Memory B cell (primary cell): ENCODE measurements at regions not wholly inside any gene's neighbourhood (a gene's known extent, or its start where the extent isn't known, plus 50 kb on each side); places are given as distances from the start of the nearest gene placed in this dataset.

Source experiments
- ATAC-seq: fragments of 150-1000 bp; cut with Tn5 transposase; 2 replicates; pipeline ENCODE4 v1.10.0; 2021; ENCODE audit warnings: low read depth, mild to moderate bottlenecking, moderate library complexity
- DNase-seq, 2 donors: peaks; one replicate each; pipeline ENCODE4 v3.0.0; 2022; ENCODE audit warnings: low spot score in 2 of 2
- H3K27ac Mint-ChIP-seq: one replicate; pipeline ENCODE4 v1.8.0; 2022; ENCODE audit warnings: mild to moderate bottlenecking, moderate library complexity, mixed read lengths
- H3K27me3 Mint-ChIP-seq: one replicate; pipeline ENCODE4 v1.8.0; 2022; ENCODE audit warnings: mixed read lengths
- H3K36me3 Mint-ChIP-seq: one replicate; pipeline ENCODE4 v1.8.0; 2022; ENCODE audit warnings: mild to moderate bottlenecking, mixed read lengths
- H3K4me1 Mint-ChIP-seq: one replicate; pipeline ENCODE4 v1.8.0; 2022; ENCODE audit warnings: mixed read lengths
- H3K4me3 Mint-ChIP-seq: one replicate; pipeline ENCODE4 v1.8.0; 2022; ENCODE audit warnings: mild to moderate bottlenecking, moderate library complexity, mixed read lengths
- H3K9me3 Mint-ChIP-seq: one replicate; pipeline ENCODE4 v1.8.0; 2022; ENCODE audit warnings: mixed read lengths

- DNase-seq (no peak), ATAC-seq (no peak)
- no peak overlapping the region for H3K4me3 Mint-ChIP-seq
- H3K4me1 Mint-ChIP-seq: no peaks in the 10 kb centered on the region
- no peaks in the 10 kb centered on the region for H3K36me3 Mint-ChIP-seq
- no peak overlapping the region for H3K27ac Mint-ChIP-seq
- H3K9me3 Mint-ChIP-seq: no peaks in the 10 kb centered on the region
- H3K27me3 Mint-ChIP-seq: no peaks in the 10 kb centered on the region
These were observed 633.1 kb downstream of the ZPLD1 start for GRCh38 chr3:103067963-103068362.

GRCh38 chr3:103075282-103075681 is 640.5 kb downstream of the ZPLD1 start:
- no peak overlapping the region for H3K27ac Mint-ChIP-seq
- no peak for ATAC-seq
- no peaks in the 10 kb centered on the region for H3K9me3 Mint-ChIP-seq
- H3K4me1 Mint-ChIP-seq: no peaks in the 10 kb centered on the region
- no peaks in the 10 kb centered on the region for H3K36me3 Mint-ChIP-seq
- no peaks in the 10 kb centered on the region for H3K27me3 Mint-ChIP-seq
- no peak for DNase-seq
- H3K4me3 Mint-ChIP-seq: no peak overlapping the region

DNA sequence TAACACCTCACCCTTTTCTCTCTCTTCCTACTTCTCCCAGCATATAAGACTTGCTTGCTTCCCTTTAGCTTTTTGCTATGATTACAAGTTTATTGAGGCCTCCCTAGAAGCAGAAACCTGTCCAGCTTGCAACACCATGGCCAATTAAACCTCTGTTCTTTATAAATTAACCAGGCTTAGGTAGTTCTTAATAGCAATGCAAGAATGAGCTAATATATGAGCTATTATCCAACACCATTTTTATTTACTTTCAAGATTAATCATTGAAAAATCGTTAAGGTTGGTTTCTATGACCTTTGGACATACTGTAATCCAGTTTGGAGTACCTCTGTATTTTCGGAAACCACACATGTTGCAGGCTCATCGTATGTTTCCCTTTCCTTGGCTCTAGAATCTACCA is 643.1 kb downstream of the ZPLD1 start:
- Mint-ChIP-seq H3K27ac (no peak overlapping the region), H3K9me3 (no peaks in the 10 kb centered on the region), H3K4me1 (no peaks in the 10 kb centered on the region), H3K4me3 (no peak overlapping the region), H3K27me3 (no peaks in the 10 kb centered on the region), H3K36me3 (no peaks in the 10 kb centered on the region)
- ATAC-seq (no peak), DNase-seq (no peak)

DNA sequence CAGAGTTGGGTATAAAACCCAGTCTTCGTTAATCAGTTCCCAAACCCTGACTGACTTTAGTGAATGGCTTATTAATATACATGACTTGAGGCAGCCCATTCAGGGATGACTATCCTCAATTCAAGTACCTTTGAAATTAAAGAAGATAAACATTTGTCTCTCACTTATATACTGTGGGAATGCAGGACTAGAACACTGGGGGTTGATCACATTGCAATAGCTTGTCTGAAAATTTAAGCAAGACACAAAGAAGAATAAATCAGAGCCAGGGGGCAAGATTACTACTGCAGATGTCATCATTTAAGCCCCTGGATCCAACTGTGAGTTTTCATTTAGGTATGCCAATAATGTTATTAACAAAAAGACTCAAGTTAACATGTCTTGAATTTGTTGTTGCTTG is 647.7 kb downstream of the ZPLD1 start:
- no peak for ATAC-seq
- DNase-seq: no peak
- Mint-ChIP-seq H3K4me3 (no peak overlapping the region), H3K27me3 (no peaks in the 10 kb centered on the region), H3K27ac (no peak overlapping the region), H3K9me3 (no peaks in the 10 kb centered on the region), H3K36me3 (no peaks in the 10 kb centered on the region), H3K4me1 (no peaks in the 10 kb centered on the region)

GRCh38 chr3:103083848-103084631 is 649.2 kb downstream of the ZPLD1 start:
- H3K4me1 Mint-ChIP-seq: no peaks in the 10 kb centered on the region
- DNase-seq (no peak), ATAC-seq (no peak)
- H3K27ac Mint-ChIP-seq: no peak overlapping the region
- no peaks in the 10 kb centered on the region for H3K9me3 Mint-ChIP-seq
- no peaks in the 10 kb centered on the region for H3K27me3 Mint-ChIP-seq
- H3K4me3 Mint-ChIP-seq: no peak overlapping the region
- no peaks in the 10 kb centered on the region for H3K36me3 Mint-ChIP-seq

DNA sequence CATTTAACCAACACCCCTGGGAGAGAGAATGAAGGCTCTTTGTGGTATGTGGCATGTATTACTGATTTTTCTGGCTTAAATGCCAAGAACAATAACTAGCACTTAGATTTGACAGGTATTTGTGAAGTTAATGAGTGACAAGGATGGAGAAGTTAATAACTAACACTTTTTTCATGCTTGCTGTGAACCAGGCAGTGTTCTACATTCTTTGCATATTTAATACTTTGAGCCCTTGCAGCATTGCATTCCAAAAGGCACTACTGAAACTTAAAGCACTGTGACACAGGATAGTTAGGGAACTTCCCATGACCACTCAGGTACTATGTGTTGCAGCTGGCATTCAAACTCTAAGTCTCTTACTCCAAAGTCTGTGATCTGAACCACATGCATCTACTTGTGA is 650.6 kb downstream of the ZPLD1 start:
- H3K27me3 Mint-ChIP-seq: no peaks in the 10 kb centered on the region
- ATAC-seq (no peak), DNase-seq (no peak)
- H3K9me3 Mint-ChIP-seq: no peaks in the 10 kb centered on the region
- H3K27ac Mint-ChIP-seq: no peak overlapping the region
- no peak overlapping the region for H3K4me3 Mint-ChIP-seq
- no peaks in the 10 kb centered on the region for H3K36me3 Mint-ChIP-seq
- no peaks in the 10 kb centered on the region for H3K4me1 Mint-ChIP-seq

DNA sequence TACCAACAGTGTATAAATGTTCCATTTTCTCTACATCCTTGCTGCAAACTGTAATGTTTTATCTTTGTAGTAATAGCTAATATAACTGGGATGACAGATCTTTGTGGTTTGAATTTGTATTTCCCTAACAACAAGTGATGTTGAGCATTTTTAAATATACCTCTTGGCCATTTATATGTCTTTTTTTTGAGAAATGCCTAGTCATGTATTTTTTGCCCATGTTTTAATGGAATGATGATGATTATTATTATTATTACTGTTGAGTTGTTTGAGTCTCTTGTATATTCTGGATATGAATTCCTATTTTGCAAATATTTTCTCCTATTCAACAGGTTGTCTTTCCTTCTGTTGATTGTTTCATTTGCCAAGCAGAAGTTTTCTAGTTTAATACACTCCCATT is 654.9 kb downstream of the ZPLD1 start:
- H3K27ac Mint-ChIP-seq: no peak overlapping the region
- H3K9me3 Mint-ChIP-seq: peaks cover 2% of the 10 kb centered on the region
- no peaks in the 10 kb centered on the region for H3K36me3 Mint-ChIP-seq
- no peaks in the 10 kb centered on the region for H3K4me1 Mint-ChIP-seq
- ATAC-seq (no peak), DNase-seq (no peak)
- no peak overlapping the region for H3K4me3 Mint-ChIP-seq
- H3K27me3 Mint-ChIP-seq: no peaks in the 10 kb centered on the region

- Mint-ChIP-seq H3K4me3 (no peak overlapping the region), H3K4me1 (no peaks in the 10 kb centered on the region), H3K36me3 (no peaks in the 10 kb centered on the region), H3K9me3 (peaks cover 1% of the 10 kb centered on the region), H3K27ac (no peak overlapping the region), H3K27me3 (no peaks in the 10 kb centered on the region)
- DNase-seq (no peak), ATAC-seq (no peak)
These were observed 670.4 kb downstream of the ZPLD1 start for GRCh38 chr3:103105206-103105605.

- Mint-ChIP-seq H3K9me3 (no peaks in the 10 kb centered on the region), H3K4me1 (no peaks in the 10 kb centered on the region), H3K36me3 (no peaks in the 10 kb centered on the region), H3K27me3 (no peaks in the 10 kb centered on the region), H3K4me3 (no peak overlapping the region), H3K27ac (no peak overlapping the region)
- ATAC-seq (no peak), DNase-seq (no peak)
These were observed 677.5 kb downstream of the ZPLD1 start for GRCh38 chr3:103112273-103112672.

DNA sequence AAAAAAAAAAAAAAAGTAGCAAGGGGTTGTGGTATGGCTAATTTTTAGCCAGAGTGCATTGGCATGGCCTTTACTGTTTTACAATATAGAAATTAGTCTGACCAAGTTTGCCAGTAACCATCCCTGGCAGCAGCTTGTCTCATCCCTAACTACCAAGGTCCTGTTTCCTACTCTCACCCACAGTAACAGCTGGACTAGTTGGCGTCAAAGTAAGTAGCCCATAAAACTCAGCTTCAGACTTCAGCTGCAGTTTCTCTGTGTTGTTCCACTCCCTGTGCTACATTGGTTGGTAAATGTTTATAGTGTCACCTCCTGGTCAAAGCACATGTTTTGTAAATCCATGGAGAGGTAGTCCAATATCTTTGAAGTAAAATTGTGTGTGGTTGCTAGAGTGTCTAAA is 691.3 kb downstream of the ZPLD1 start:
- no peaks in the 10 kb centered on the region for H3K36me3 Mint-ChIP-seq
- H3K27ac Mint-ChIP-seq: no peak overlapping the region
- peaks cover 1% of the 10 kb centered on the region for H3K9me3 Mint-ChIP-seq
- DNase-seq (no peak), ATAC-seq (no peak)
- H3K27me3 Mint-ChIP-seq: no peaks in the 10 kb centered on the region
- H3K4me3 Mint-ChIP-seq: no peak overlapping the region
- no peaks in the 10 kb centered on the region for H3K4me1 Mint-ChIP-seq

DNA sequence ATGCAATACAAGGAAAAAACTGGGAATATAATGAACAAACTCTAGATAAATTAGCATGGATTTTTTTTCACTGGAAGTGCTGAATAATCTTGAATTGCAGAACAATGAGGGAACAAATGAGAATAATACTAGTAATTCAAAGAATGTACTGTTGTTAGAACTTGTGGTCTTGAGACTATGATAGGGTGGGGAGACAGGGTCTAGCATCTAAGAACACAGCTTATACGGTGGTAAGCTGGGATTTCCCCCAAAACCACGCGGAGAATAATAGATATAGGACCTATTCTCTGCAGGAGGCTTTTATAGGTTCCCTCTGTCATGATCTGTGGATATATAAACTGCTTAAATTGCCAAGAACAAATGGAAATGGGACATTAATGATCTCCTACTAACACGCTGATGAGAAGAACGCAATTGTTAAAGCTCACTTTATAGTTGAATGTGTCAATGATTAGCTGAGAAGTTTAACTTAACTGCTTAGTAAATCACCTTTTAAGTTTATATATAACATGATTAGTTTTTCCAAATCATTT is 692.3 kb downstream of the ZPLD1 start:
- no peak for ATAC-seq
- H3K9me3 Mint-ChIP-seq: peaks cover 1% of the 10 kb centered on the region
- H3K27me3 Mint-ChIP-seq: no peaks in the 10 kb centered on the region

GRCh38 chr3:103127737-103128136 is 692.9 kb downstream of the ZPLD1 start:
- Mint-ChIP-seq H3K27me3 (no peaks in the 10 kb centered on the region), H3K27ac (no peak overlapping the region), H3K4me3 (no peak overlapping the region), H3K36me3 (no peaks in the 10 kb centered on the region), H3K9me3 (peaks cover 1% of the 10 kb centered on the region), H3K4me1 (no peaks in the 10 kb centered on the region)
- ATAC-seq (no peak), DNase-seq (no peak)

More for the DNA sequence above, 692.3 kb downstream of the ZPLD1 start:
- Mint-ChIP-seq H3K4me3 (no peak overlapping the region), H3K27ac (no peak overlapping the region), H3K36me3 (no peaks in the 10 kb centered on the region), H3K4me1 (no peaks in the 10 kb centered on the region)
- no peak for DNase-seq

GRCh38 chr3:103134023-103134724 is 699.4 kb downstream of the ZPLD1 start:
- no peaks in the 10 kb centered on the region for H3K27me3 Mint-ChIP-seq
- H3K36me3 Mint-ChIP-seq: no peaks in the 10 kb centered on the region
- H3K4me3 Mint-ChIP-seq: no peak overlapping the region
- no peak overlapping the region for H3K27ac Mint-ChIP-seq
- ATAC-seq (no peak), DNase-seq (no peak)
- H3K4me1 Mint-ChIP-seq: no peaks in the 10 kb centered on the region
- peaks cover 1% of the 10 kb centered on the region for H3K9me3 Mint-ChIP-seq

- no peak overlapping the region for H3K27ac Mint-ChIP-seq
- no peak overlapping the region for H3K4me3 Mint-ChIP-seq
- no peaks in the 10 kb centered on the region for H3K36me3 Mint-ChIP-seq
- H3K9me3 Mint-ChIP-seq: no peaks in the 10 kb centered on the region
- DNase-seq (no peak), ATAC-seq (no peak)
- H3K27me3 Mint-ChIP-seq: no peaks in the 10 kb centered on the region
- no peaks in the 10 kb centered on the region for H3K4me1 Mint-ChIP-seq
These were observed 701.8 kb downstream of the ZPLD1 start for GRCh38 chr3:103136621-103137020.
